Hepatocyte (in vitro differentiated cells): ENCODE measurements at regions not wholly inside any gene's neighbourhood (a gene's known extent, or its start where the extent isn't known, plus 50 kb on each side); places are given as distances from the start of the nearest gene placed in this dataset.

Source experiments
- DNase-seq: peaks from one replicate; pipeline ENCODE4 v3.0.0-alpha.2; 2016; ENCODE audit warnings: low spot score
- H2AFZ ChIP-seq: fragments of 200-600 bp; sonication (generic); 2 replicates; pipeline ENCODE4 v1.6.0; 2016; ENCODE audit warnings: antibody characterized with exemption, mild to moderate bottlenecking
- H3K27ac ChIP-seq: fragments of 200-600 bp; sonication (generic); 2 replicates; pipeline ENCODE4 v1.5.1; 2016; ENCODE audit warnings: mild to moderate bottlenecking
- H3K27me3 ChIP-seq: fragments of 200-600 bp; sonication (generic); 2 replicates; pipeline ENCODE4 v1.6.1; 2016
- H3K36me3 ChIP-seq: fragments of 200-600 bp; sonication (generic); replicated peaks from 2 replicates; pipeline ENCODE4 v1.5.1; 2016; ENCODE audit warnings: low read depth; ENCODE audit not compliant: insufficient read depth
- H3K4me1 ChIP-seq: fragments of 200-600 bp; sonication (generic); 2 replicates; pipeline ENCODE4 v1.5.1; 2016; ENCODE audit warnings: mild to moderate bottlenecking, moderate library complexity; ENCODE audit not compliant: insufficient read depth
- H3K4me2 ChIP-seq: fragments of 200-600 bp; sonication (generic); 2 replicates; pipeline ENCODE4 v1.6.0; 2016
- H3K4me3 ChIP-seq: fragments of 200-600 bp; sonication (generic); 2 replicates; pipeline ENCODE4 v1.5.1; 2016; ENCODE audit warnings: mild to moderate bottlenecking
- H3K79me2 ChIP-seq: fragments of 200-600 bp; sonication (generic); 2 replicates; pipeline ENCODE4 v1.6.0; 2017; ENCODE audit warnings: mild to moderate bottlenecking
- H3K9me2 ChIP-seq: fragments of 200-600 bp; sonication (generic); replicated peaks from 2 replicates; pipeline ENCODE4 v1.6.0; 2017; ENCODE audit warnings: mild to moderate bottlenecking; ENCODE audit not compliant: insufficient read depth
- H3K9me3 ChIP-seq: fragments of 200-600 bp; sonication (generic); 2 replicates; pipeline ENCODE4 v1.5.1; 2016; ENCODE audit warnings: low read depth, mild to moderate bottlenecking
- H4K20me1 ChIP-seq: fragments of 200-600 bp; sonication (generic); 2 replicates; pipeline ENCODE4 v1.6.0; 2016; ENCODE audit warnings: mild to moderate bottlenecking; ENCODE audit not compliant: insufficient read depth, poor library complexity, severe bottlenecking
- EZH2 ChIP-seq: fragments of 200-600 bp; sonication (generic); IDR thresholded peaks from 2 replicates; pipeline ENCODE4 v1.6.1; 2016; ENCODE audit warnings: antibody characterized with exemption, mild to moderate bottlenecking, borderline replicate concordance
- EZH2phosphoT487 ChIP-seq: fragments of 200-600 bp; sonication (generic); IDR thresholded peaks from one replicate; pipeline ENCODE4 v1.6.1; 2018; ENCODE audit warnings: antibody characterized with exemption, mild to moderate bottlenecking, low read depth, moderate library complexity; ENCODE audit not compliant: unreplicated experiment, severe bottlenecking
- WGBS: methylation state at CpG from one replicate; pipeline ENCODE4 v1.1.6; 2016; ENCODE audit warnings: low lambda C conversion rate; ENCODE audit errors: missing lambda C conversion rate; 5-methylcytosine and 5-hydroxymethylcytosine counted together
- TF ChIP-seq, protein P1 (sequence below): fragments of 200-600 bp; sonication (generic); IDR thresholded peaks from 2 replicates; pipeline ENCODE4 v1.5.1; 2016; ENCODE audit warnings: antibody characterized with exemption, mild to moderate bottlenecking; ENCODE audit not compliant: poor library complexity

- H3K27ac ChIP-seq, result peak overlapping the region; percentile 82
- TF ChIP-seq, protein P1, sequence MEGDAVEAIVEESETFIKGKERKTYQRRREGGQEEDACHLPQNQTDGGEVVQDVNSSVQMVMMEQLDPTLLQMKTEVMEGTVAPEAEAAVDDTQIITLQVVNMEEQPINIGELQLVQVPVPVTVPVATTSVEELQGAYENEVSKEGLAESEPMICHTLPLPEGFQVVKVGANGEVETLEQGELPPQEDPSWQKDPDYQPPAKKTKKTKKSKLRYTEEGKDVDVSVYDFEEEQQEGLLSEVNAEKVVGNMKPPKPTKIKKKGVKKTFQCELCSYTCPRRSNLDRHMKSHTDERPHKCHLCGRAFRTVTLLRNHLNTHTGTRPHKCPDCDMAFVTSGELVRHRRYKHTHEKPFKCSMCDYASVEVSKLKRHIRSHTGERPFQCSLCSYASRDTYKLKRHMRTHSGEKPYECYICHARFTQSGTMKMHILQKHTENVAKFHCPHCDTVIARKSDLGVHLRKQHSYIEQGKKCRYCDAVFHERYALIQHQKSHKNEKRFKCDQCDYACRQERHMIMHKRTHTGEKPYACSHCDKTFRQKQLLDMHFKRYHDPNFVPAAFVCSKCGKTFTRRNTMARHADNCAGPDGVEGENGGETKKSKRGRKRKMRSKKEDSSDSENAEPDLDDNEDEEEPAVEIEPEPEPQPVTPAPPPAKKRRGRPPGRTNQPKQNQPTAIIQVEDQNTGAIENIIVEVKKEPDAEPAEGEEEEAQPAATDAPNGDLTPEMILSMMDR, result no peak
- TF ChIP-seq EZH2 (no peak), EZH2phosphoT487 (no peak)
- peak; percentile 31 for DNase-seq
- H3K9me3 ChIP-seq, result no peaks in the 10 kb centered on the region
- no peak overlapping the region for H2AFZ ChIP-seq
- H3K79me2 ChIP-seq, result no peaks in the 10 kb centered on the region
- peak overlapping the region; percentile 59 for H3K4me2 ChIP-seq
- whole genome bisulfite sequencing, result 25% methylated on average over 4 of the region's 4 CpGs
- no peaks in the 10 kb centered on the region for H3K4me1 ChIP-seq
- no peaks in the 10 kb centered on the region for H4K20me1 ChIP-seq
- H3K4me3 ChIP-seq, result no peak overlapping the region
- no peaks in the 10 kb centered on the region for H3K9me2 ChIP-seq
- no peaks in the 10 kb centered on the region for H3K36me3 ChIP-seq
- H3K27me3 ChIP-seq, result no peaks in the 10 kb centered on the region
Measured at GRCh38 chr7:140242057-140243031, 65.6 kb upstream of the KDM7A start.

- 91% methylated on average over 2 of the region's 2 CpGs for WGBS
- no peak overlapping the region for H2AFZ ChIP-seq
- H3K9me2 ChIP-seq, result no peaks in the 10 kb centered on the region
- no peaks in the 10 kb centered on the region for H3K36me3 ChIP-seq
- H4K20me1 ChIP-seq, result no peaks in the 10 kb centered on the region
- no peaks in the 10 kb centered on the region for H3K9me3 ChIP-seq
- H3K27me3 ChIP-seq, result no peaks in the 10 kb centered on the region
- H3K4me3 ChIP-seq, result no peak overlapping the region
- H3K27ac ChIP-seq, result no peak overlapping the region
- H3K4me2 ChIP-seq, result no peak overlapping the region
- no peaks in the 10 kb centered on the region for H3K4me1 ChIP-seq
- DNase-seq, result no peak
- TF ChIP-seq EZH2, result no peak
- TF ChIP-seq, protein P1, result no peak
- TF ChIP-seq EZH2phosphoT487, result no peak
- no peaks in the 10 kb centered on the region for H3K79me2 ChIP-seq
Measured at GRCh38 chr7:140239653-140239935, 62.8 kb upstream of the KDM7A start.

GRCh38 chr7:140238778-140239652, 62.2 kb upstream of the KDM7A start:
- no peaks in the 10 kb centered on the region for H3K79me2 ChIP-seq
- WGBS, result 89% methylated on average over 15 of the region's 15 CpGs
- H3K4me3 ChIP-seq, result no peak overlapping the region
- no peak overlapping the region for H3K27ac ChIP-seq
- H3K4me2 ChIP-seq, result no peak overlapping the region
- no peaks in the 10 kb centered on the region for H3K9me2 ChIP-seq
- no peak overlapping the region for H2AFZ ChIP-seq
- H3K9me3 ChIP-seq, result no peaks in the 10 kb centered on the region
- H4K20me1 ChIP-seq, result no peaks in the 10 kb centered on the region
- no peaks in the 10 kb centered on the region for H3K4me1 ChIP-seq
- no peaks in the 10 kb centered on the region for H3K36me3 ChIP-seq
- TF ChIP-seq EZH2, result no peak
- no peak for TF ChIP-seq EZH2phosphoT487
- TF ChIP-seq, protein P1, result no peak
- H3K27me3 ChIP-seq, result no peaks in the 10 kb centered on the region
- peak; percentile 27 for DNase-seq
